ENCODE measurements at regions not wholly inside any gene's neighbourhood (a gene's known extent, or its start where the extent isn't known, plus 50 kb on each side); places are given as distances from the start of the nearest gene placed in this dataset.
A peak's percentile ranks its signal among the peaks of the same experiment; 100 is the strongest.

DNA sequence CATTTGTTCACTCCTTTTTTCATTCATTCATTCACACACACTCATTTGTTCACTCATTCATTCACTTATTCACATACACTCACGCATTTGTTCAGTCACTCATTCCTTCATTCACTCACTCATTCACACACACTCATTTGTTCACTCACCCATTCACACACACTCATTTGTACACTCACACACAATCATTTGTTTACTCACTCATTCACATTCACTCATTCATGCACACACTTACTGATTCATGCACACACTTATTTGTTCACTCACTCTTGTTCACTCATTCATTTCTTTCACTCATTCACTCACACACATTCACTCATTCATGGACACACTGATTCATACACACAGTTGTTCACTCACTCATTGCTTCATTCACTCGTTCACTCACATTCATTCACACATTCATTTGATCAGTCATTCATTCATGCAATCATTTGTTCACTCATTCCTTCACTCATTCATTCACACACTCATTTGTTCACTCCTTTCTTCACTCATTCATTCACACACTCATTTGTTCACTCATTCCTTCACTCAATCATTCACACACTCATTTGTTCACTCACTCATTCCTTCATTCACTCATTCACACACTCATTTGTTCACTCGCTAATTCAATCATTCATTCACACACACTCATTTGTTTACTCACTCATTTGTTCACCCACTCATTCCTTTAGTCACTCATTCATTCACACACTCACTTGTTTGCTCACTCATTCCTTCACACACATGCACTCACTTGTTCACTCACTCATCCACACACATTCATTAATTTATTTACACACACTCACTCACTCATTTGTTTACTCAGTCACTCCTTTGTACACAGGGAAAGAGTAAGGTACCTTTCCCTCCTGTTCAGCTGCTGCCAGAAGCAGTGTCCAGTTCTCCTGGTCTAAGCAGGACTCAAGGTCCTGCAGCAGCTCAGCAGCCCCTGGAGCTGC, 50.7 kb upstream of the BHLHE23 start (continued):
- TF ChIP-seq SMAD3 (CRISPR knock-in tag; IDR thresholded peaks at IDR 0.05; ENCODE audit: borderline replicate concordance) (no peak), ZNF138 (CRISPR knock-in tag; conservative IDR thresholded peaks at IDR 0.05) (no peak), CTCF (IDR thresholded peaks at IDR 0.05) (no peak)
- TF ChIP-seq, protein P1, sequence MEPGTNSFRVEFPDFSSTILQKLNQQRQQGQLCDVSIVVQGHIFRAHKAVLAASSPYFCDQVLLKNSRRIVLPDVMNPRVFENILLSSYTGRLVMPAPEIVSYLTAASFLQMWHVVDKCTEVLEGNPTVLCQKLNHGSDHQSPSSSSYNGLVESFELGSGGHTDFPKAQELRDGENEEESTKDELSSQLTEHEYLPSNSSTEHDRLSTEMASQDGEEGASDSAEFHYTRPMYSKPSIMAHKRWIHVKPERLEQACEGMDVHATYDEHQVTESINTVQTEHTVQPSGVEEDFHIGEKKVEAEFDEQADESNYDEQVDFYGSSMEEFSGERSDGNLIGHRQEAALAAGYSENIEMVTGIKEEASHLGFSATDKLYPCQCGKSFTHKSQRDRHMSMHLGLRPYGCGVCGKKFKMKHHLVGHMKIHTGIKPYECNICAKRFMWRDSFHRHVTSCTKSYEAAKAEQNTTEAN (CRISPR knock-in tag; IDR thresholded peaks at IDR 0.05), result 0 out of 2 replicates have a peak, but pooled peaks have one; percentile 40
- TF ChIP-seq, protein P2, sequence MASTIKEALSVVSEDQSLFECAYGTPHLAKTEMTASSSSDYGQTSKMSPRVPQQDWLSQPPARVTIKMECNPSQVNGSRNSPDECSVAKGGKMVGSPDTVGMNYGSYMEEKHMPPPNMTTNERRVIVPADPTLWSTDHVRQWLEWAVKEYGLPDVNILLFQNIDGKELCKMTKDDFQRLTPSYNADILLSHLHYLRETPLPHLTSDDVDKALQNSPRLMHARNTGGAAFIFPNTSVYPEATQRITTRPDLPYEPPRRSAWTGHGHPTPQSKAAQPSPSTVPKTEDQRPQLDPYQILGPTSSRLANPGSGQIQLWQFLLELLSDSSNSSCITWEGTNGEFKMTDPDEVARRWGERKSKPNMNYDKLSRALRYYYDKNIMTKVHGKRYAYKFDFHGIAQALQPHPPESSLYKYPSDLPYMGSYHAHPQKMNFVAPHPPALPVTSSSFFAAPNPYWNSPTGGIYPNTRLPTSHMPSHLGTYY (CRISPR knock-in tag; IDR thresholded peaks at IDR 0.05), result no peak

GRCh38 chr20:63056236-63057170, 49.7 kb upstream of the BHLHE23 start:
- CTCF ChIA-PET, result interaction anchor here (0.6 to 2.1 kb wide), 36 partner anchors 8 to 1143 kb away, joined by 3 to 27 read pairs (median 4); no protein-coding TSS in a partner anchor
- Mint-ChIP-seq H3K27me3 (ENCODE audit: low read depth) (no peaks in the 10 kb centered on the region), H3K27ac (no peak overlapping the region), H3K4me1 (no peaks in the 10 kb centered on the region), H3K9me3 (peaks cover 6% of the 10 kb centered on the region), H3K36me3 (no peaks in the 10 kb centered on the region; the same call in 1 of the 2 replicates), H3K4me3 (no peak overlapping the region)
- POLR2A ChIA-PET, result no interaction called here
- ATAC-seq (peak; percentile 79), DNase-seq (ENCODE audit: low spot score) (peak; percentile 80)
- TF ChIP-seq USF2 (CRISPR knock-in tag; IDR thresholded peaks at IDR 0.05), result peak; percentile 34; the same call in 1 of the 2 replicates
- TF ChIP-seq AR (CRISPR knock-in tag; IDR thresholded peaks at IDR 0.05), result no peak
- no peak for TF ChIP-seq TEAD1 (CRISPR knock-in tag; IDR thresholded peaks at IDR 0.05)
- TF ChIP-seq NFE2L1 (CRISPR knock-in tag; IDR thresholded peaks at IDR 0.05), result no peak
- TF ChIP-seq ELF4 (CRISPR knock-in tag; IDR thresholded peaks at IDR 0.05; ENCODE audit: low read depth), result no peak
- no peak for TF ChIP-seq ZNF138 (CRISPR knock-in tag; conservative IDR thresholded peaks at IDR 0.05)
- TF ChIP-seq HMGA2 (CRISPR knock-in tag; IDR thresholded peaks at IDR 0.05), result no peak
- no peak for TF ChIP-seq NR3C1 (CRISPR knock-in tag; conservative IDR thresholded peaks at IDR 0.05; ENCODE audit: low read depth)
- no peak for TF ChIP-seq ESRRA (CRISPR knock-in tag; IDR thresholded peaks at IDR 0.05; ENCODE audit: borderline replicate concordance)
- TF ChIP-seq, protein P1 (CRISPR knock-in tag; IDR thresholded peaks at IDR 0.05), result no peak; the same call in 1 of the 2 replicates
- TF ChIP-seq, protein P3, sequence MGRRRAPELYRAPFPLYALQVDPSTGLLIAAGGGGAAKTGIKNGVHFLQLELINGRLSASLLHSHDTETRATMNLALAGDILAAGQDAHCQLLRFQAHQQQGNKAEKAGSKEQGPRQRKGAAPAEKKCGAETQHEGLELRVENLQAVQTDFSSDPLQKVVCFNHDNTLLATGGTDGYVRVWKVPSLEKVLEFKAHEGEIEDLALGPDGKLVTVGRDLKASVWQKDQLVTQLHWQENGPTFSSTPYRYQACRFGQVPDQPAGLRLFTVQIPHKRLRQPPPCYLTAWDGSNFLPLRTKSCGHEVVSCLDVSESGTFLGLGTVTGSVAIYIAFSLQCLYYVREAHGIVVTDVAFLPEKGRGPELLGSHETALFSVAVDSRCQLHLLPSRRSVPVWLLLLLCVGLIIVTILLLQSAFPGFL (CRISPR knock-in tag; IDR thresholded peaks at IDR 0.05; ENCODE audit: borderline replicate concordance), result no peak
- no peak for TF ChIP-seq FOXJ3 (CRISPR knock-in tag; IDR thresholded peaks at IDR 0.05; ENCODE audit: borderline replicate concordance)
- no peak for TF ChIP-seq ZNF423 (CRISPR knock-in tag; IDR thresholded peaks at IDR 0.05)
- TF ChIP-seq MLX (CRISPR knock-in tag; IDR thresholded peaks at IDR 0.05), result no peak
- TF ChIP-seq GTF2I (CRISPR knock-in tag; conservative IDR thresholded peaks at IDR 0.05), result no peak
- 0 out of 2 replicates have a peak, but pooled peaks have one; percentile 30 for TF ChIP-seq ETV6 (CRISPR knock-in tag; IDR thresholded peaks at IDR 0.05)
- no peak for TF ChIP-seq NR1H2 (CRISPR knock-in tag; IDR thresholded peaks at IDR 0.05)

Measured in WTC11 (cell line).